HG03432 (cell line): ENCODE measurements at regions not wholly inside any gene's neighbourhood (a gene's known extent, or its start where the extent isn't known, plus 50 kb on each side); places are given as distances from the start of the nearest gene placed in this dataset.
A peak's percentile ranks its signal among the peaks of the same experiment; 100 is the strongest.
"Not testable (repeated sequence)": the region's sequence is repeated elsewhere in the genome, so short reads cannot be mapped to it uniquely, and the experiment has no call there.

Experiments used
- ATAC-seq: cut with Tn5 transposase; IDR thresholded peaks from one replicate; pipeline ENCODE4 v1.9.1; 2021; ENCODE audit warnings: mild to moderate bottlenecking, moderate library complexity; ENCODE audit not compliant: unreplicated experiment

DNA sequence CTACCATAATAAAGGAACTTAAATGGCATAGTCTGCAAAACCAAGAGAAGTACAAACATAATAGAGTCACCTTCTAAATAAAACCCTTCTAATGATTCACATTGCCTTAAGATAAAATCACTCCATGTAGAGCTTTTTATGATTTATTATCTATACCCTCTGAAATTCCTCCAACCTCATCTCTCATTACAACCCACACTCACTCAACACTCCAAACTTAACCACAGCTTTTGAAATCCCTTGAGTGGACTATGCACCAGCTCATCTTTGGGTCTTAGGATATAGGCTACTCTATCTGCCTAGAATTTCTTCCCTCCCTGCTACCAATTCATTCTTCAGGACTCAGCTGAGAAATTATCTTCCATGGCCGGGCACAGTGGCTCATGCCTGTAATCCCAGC, 122.5 kb downstream of the CETN3 start:
- ATAC-seq = no peak

DNA sequence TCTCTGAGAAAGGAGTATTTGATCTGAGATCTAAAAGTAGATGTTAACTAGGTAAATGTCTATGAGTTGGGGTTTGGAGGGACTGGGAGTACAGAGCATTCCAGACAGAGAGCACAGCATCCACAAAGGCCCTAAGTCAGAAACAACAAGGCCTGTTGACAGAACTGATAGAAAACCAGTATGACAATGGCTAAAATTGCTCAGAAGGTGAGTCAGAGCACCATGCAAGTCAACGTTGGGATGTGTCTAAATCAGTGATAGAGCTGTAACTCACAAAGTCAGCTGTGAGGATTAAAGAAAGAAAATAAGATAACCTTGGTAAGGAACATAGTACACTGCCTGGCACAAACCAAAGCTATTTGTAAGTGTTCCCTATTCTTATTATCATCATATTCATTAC, 124.0 kb downstream of the CETN3 start:
- no peak for ATAC-seq

- ATAC-seq = no peak
Measured at GRCh38 chr5:90284375-90284774, 125.2 kb downstream of the CETN3 start.

GRCh38 chr5:90279091-90279490, 130.5 kb downstream of the CETN3 start:
- no peak for ATAC-seq

GRCh38 chr5:90274216-90274615, 135.3 kb downstream of the CETN3 start:
- ATAC-seq = no peak

DNA sequence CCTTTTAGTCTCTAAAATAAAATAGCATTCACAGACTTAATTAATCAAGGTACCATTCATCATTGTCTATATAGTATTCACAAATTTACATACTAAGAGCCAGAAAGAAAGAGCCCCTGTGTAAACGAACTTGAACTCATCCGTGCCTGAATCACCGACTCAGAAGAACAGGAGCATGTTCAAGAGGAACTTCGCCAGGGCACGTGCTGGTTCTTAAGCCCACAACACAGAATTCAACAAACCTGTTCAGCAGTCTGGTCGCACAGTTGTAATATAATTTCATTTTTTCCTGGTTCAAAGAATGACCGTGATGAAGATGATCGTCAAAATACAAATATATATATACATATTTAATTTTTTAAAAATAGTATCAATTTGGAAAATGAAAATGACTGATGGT, 141.9 kb downstream of the CETN3 start:
- ATAC-seq = no peak

DNA sequence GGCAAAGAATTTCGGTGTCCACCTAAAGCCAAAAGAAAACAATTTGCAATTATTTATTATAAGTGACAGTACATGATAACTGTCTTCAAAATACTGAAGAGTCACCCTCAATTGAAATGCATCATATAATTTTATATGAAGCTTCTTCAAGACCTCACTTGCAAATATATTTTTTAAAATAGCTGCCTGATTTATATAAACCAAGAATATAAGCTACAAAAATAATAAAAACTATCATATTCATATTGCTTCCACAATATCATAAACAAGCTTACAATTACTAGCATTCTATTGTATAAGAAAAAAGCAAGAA, 144.1 kb downstream of the CETN3 start:
- ATAC-seq = no peak

DNA sequence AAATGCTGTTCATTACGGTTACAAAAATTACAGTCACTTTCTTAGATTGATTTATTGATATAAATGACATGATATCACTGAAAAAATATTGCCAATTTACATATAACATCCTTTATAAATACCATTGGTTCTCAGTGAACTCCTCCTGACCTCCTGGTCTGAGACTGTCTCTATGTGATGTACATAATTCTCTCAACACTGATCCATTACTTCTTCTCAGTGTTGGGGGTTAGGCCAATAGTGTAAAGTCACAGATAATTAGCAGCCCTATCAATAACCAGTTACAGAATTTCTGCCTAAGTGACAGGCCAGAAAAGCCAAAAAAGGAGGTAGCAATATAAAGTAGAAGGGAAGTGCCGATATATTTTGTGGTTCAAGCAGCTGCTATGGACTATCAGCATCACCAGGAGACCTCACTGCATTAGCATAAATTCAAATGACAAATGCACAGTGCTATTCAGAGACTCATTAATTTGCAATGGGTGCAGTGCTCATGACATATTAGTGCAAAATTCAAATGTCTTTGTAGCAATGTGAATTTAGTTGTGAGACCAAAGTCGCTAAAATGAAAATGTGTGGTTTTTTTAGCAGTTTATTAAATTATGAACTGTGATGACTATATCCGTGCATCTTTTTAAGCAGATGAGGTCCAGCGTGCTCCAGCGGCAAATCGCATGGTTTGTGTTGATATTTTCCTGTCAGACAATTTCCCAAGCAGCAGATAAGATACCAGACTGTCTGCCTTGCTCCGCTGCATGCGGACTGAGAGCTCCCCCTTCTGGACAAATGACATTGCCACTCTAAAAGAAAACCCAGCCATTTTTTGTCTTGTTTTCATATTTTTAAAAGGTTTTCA, 144.6 kb downstream of the CETN3 start:
- peak; percentile 80 for ATAC-seq

DNA sequence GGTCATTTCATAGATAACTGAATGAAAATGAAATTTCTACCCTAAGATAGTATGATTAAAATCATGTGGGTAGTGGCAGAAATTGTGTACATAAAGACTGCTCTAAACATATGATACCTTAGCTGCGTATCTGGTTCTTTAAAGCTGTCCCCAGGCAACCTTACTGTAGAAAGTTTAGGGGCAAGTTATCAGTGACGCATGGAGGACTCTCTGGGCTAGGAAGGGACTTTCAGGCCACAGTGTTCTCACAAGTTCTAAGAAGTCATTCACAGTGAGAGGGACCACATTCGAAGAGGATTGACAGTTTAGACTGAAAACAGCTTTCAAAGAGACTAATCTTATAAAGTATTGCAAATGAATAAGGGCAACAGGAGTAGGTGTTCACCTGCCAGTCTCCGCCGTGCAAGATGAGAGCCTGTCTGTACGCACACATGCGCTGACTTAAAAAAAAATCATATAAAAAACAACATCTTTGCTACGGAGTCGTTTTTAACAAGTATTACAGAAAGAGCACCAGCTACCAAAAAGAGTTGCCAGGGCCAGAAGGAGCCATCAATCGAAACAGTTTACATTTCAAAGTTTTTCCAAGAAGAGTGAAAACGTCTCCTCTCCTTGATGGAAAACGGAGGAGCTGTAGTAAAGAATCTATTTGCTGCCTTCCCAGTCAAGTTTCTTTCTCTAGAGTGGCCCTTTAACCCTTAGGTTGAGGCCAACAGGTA, 146.3 kb downstream of the CETN3 start:
- no peak for ATAC-seq

DNA sequence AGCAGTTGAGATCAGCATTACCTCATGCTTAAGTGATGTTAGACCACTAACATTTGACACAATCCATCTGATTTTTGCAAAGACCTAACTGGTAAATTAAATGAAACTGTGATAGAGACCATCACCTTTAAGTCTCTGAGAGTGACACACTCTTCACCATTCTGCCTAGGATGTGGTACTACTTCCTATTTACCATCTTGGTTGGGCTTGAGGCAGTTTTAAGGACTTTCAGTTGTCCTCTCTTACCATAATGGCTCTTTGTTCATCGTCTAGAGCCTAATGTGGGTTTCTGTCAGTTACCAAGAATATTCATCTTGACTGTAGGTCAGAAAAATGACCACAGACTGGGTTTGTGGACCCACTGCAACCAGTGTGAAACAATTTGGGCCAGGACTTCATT, 158.1 kb downstream of the CETN3 start:
- no peak for ATAC-seq

GRCh38 chr5:90248640-90249039, 160.9 kb downstream of the CETN3 start:
- no peak for ATAC-seq

GRCh38 chr5:90243848-90244247, 165.7 kb downstream of the CETN3 start:
- not testable (repeated sequence) for ATAC-seq

DNA sequence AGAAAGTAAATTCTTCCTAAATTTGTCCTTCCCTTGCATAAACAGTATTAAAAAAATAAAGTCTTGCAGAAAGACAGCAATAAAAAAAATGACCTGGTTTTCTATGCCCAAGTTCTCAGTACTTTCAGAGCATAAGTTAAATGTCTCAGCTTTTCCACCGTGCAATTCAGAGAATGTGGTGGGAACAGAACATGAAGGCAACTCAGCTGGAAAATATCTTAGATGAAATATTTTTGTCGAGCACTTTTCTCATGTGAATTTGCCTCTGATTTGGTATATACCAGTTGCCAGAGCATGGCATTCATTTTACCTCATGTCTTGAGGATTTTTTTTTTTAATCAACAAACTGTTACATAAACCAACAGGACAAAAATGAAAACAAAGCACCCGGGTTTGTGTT, 176.1 kb downstream of the CETN3 start:
- ATAC-seq = no peak

DNA sequence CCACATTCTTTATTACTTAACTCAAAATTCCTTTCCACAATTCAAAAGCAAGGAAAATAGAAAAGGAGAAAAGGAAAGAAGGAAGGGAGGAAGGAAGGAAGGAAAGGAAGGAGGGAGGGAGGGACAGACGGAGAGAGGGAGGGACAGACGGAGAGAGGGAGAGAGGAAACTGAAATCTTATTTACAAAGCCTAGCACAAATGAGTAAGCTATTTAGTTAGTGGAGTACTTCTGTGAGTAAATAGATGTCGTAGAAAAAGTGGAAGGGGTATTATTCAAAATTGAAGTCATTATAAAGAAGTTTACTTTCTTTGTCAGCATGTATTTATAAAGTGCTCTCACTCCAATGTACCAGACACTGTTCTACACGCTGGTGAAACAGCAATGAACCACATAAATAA, 177.9 kb downstream of the CETN3 start:
- ATAC-seq = no peak

- ATAC-seq = no peak
Measured at GRCh38 chr5:90227683-90228082, 181.9 kb downstream of the CETN3 start.

- ATAC-seq = no peak
Measured at GRCh38 chr5:90226433-90227099, 183.0 kb downstream of the CETN3 start.

DNA sequence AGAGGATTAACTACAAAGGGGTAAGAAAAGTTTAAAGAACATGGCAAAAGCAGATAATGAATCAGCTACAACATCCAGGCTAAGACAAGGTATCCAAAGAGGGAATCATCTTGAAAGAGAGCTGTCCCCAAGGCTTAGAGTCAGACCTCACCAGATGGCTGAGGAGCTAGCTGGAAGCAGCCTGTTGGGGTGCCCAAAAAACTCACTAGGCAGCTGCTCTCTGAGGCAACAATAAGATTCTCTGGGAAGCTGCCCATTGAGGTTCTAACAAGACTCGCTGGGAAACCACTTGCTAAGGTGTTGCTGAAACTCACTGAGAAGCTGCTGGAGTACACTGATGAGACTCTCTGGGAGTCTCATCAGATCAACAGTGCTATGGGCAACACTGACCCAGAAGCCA, 185.2 kb downstream of the CETN3 start:
- no peak for ATAC-seq

GRCh38 chr5:90223756-90224155, 185.8 kb downstream of the CETN3 start:
- no peak for ATAC-seq

- ATAC-seq = no peak
Measured at GRCh38 chr5:90221951-90222350, 187.6 kb downstream of the CETN3 start.

DNA sequence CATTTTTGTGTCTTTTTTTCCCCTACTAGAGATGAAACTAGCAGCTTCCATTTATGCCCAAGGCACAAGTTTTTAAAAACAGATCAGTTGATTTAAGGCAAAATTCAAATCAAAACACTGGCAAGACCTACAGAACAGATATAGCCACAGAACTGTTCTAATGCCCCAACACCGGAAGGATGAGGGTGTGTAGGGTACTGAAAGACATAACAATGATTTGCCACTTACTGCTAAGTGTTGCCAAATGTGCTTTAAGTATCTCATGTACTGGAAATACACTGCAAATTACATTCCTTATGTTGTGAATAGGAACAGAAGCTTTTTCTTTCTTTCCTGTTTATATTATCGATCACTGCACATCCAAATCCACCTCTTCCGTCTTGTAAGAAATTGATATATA, 189.0 kb downstream of the CETN3 start:
- no peak for ATAC-seq

DNA sequence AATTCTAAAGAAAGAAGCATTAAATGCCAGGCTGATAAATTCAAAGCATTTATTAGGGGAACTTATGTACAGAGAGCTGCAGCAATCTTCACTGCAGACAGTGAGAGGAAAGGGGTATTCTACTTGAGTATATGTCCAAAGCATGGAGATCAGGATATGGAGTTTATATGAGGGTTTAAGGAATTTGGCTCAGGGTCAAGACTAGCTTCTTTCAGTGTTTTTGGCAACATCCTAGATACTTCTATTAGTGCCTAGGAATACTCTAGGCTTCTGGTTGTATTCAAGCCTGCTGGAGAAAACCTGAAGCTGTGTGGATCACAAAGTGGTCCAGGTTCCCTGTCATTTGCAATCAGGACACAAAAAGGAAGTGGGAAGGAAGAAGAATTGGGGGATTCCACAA, 194.6 kb downstream of the CETN3 start:
- ATAC-seq = no peak

DNA sequence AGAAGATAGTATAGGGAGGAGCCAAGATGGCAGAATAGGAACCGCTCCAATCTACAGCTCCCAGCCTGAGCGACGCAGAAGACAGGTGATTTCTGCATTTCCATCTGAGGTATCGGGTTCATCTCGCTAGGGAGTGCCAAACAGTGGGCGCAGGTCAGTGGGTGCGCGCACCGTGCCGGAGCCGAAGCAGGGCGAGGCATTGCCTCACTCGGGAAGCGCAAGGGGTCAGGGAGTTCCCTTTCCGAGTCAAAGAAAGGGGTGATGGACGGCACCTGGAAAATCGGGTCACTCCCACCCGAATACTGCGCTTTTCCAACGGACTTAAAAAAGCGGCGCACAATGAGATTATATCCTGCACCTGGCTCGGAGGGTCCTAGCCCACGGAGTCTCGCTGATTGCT, 201.2 kb downstream of the CETN3 start:
- ATAC-seq = not testable (repeated sequence)
